NOMO-1 (cell line): ENCODE measurements at regions not wholly inside any gene's neighbourhood (a gene's known extent, or its start where the extent isn't known, plus 50 kb on each side); places are given as distances from the start of the nearest gene placed in this dataset.
A peak's percentile ranks its signal among the peaks of the same experiment; 100 is the strongest.

Experiments used
- DNase-seq, 2 experiments: peaks; one replicate each; lab custom pipeline; 2025; ENCODE audit not compliant: unreplicated experiment in 2 of 2; lab: John Stamatoyannopoulos, UW

DNA sequence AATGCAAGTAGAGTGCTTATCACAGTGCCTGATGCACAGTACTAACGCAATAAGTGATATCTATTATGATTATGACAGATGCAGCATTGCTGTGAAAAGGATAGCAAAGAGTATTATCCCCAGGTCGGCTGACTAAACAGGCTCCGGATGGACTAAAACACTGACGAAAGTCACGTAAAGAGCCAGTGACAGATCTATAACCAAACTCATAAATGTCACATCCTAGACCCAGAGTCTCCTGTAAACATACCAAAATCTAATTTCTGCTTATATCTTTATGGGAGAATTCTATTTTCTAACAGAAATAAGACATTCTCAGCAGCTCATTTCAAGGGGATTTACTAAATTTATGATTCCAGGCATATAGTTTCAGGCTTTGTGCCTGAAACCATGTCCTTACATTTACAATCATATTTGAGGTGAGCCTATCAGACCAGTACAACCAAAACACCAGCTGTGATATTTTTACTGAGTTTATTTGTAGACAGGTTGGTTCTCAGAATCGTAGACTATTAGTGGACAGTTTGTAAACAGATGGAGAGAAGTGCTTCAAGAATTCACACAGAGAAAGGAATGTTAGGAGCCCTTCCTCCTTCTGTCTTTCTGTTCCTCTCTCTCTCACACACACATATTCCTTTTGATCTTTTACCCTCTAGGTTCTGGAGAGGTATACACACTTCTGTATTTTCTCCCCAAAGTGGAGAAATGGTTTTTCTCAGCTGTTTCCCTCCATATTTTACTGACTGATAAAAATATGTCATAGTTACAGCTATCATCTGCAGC lies 52.4 kb upstream of the WDR26 start:
- peak in 1 of 2 experiments; percentile 48 for DNase-seq

DNA sequence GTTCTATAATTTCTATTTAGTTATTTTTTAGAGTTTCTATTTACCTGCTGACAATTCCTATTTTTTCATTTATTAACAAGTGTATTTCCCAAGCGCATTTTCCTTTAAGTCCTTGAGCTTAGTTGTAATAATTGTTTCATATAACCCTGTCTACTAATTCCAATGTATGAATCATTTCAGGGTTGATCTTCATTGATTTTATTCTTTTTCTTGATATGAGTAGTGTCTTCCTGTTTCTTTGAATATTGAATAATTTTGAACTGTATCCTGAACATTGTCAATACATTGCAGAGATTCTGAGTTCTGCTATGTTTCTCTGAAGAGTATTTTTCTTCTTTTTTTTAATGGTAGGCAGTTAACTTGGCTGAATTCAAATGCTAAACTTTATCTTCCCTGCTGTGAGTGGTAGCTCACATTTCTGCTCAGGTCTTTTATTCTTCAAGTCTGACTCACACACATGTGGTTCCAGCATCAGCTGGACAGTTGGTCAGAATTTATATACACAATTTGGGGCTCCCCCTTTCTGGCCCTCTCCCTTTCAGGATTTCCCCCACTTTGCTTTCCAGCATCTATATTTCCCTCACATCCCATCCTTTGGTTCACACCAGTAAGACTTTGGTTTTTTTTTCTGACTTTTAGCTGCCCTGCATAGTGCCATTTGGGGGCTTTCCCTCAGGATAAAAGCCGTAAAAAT lies 54.4 kb upstream of the WDR26 start:
- no peak for DNase-seq

DNA sequence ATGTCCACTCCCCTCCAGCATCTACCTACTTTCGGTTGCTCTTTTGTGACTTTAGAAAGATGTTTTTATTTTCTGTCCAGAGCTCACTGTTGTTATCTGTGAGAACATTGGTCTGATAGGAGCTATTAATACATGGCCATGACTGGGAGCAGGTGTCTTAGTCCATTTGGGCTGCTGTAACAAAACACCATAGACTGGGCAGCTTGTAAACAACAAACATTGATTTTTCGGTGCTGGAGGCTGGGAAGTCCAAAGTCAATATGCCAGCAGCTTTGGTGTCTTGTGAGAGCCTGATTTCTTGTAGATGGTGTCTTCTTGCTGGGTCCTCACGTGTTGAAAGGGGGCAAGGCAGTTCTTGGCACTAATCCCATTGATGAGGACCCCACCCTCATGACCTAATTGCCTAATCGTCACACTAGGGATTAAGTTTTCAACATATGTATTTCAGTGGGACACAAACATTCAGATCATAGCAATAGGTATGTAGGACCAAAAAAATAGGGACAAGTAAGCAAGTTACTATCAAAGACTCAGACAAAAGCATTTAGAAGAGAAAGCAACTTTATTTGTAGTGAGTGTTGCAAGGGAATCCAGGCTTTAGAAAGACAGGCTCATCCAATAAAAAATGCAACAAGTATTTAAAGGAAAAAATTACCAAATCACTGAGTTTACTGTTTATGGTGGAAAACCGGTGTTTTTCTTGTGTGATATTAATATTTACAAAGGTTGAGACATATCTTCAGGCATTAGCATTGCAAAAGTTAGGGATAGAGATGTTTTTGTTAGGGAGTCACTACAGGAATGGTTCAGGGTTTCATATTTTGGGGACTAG lies 55.2 kb upstream of the WDR26 start:
- DNase-seq = no peak

DNA sequence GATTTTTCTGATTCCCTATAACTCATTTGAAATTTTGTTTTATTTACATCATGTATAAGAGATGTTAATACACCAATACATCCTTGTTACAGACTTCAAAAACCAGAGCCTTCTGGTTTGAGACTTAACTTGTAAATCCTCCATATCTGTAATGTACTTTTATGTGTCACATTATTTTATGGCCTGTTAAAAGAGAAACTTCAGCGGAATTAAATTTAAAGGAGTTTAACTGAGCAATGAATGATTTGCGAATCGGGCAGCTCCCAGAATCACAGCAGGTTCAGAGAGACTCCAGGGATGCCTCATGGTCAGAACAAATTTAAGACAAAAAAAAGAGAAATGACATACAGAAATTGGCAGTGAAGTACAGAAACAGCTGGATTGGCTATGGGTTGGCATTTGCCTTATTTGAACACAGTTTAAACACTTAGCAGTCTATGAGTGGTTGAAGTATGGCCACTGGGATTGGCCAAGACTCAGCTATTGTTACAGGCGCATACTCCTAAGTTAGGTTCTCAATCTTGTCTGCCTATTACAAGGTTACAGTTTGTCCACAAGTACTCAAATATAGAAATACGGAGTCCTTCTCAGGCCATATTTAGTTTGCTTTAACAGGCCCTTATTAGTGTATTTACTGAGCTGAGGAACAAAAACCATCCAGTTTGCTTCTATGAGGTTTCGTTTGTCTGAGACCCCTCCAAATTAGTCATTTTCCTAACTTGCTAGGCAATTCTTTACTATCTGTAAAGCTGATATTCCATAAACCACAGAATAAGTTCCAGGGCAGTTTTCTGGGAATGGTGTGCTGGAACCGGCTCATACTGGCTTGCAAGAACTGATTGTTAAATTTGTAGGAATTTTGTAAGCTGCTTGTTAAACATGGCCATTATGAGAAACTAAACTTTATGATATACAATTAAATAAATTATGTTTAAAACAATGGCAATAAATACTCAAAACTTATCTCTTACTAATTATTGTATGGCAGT lies 56.2 kb upstream of the WDR26 start:
- DNase-seq = no peak

DNA sequence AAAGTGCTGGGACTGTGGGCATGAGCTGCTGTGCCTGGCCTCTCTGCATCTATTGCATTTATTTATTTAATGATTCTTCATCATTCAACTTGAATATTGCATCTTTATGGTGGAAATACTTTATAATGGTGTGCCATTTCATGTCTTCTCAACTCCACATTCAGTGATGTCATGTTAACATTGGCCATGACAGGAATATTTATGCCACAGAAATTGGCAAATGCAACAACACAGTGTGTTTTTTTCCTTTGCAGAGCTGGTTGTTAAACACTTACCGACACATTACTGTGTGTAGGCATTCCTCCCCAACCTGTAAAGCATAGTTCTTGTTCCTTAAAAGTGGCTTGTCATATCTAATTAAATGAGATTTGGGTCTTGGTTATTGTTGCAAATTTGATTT lies 57.4 kb upstream of the WDR26 start:
- no peak for DNase-seq

DNA sequence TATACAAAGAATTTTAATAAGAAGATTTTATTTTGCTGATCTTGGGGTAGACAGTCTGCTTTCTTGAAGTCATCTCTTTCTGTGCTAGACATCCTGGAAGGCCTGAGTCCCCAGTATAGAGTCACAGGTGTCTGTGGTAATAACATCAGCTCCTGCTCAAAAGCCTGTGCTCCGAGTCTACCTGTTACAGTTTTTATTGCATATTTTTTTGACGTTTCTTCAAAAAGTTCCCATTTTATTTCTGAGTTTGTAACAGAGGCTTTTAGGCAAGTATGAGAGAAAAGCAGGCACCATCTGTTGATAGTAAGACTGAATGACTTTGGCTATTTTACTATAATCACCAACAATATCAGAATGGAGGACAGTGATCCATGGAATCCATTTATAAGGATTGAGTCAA lies 58.0 kb upstream of the WDR26 start:
- DNase-seq = no peak

DNA sequence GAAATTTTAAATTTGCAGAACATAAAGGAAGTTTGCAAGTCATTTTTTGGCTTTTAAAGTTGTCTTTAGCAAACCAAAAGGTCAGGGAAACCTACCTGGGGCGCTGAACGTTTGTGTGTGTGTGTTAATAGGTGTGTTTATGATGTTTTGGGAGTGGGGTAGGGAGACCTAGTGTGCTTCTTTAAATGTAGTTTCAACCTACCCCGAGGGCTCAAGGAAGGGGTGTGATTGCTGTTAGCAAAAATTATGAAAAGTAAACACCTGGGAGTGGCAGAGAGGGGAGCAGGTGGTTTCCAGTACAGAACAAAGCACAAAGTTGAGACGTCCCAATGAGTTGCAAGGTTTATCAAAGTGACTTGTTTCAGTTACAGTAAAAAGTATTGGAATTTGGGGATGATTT lies 58.7 kb upstream of the WDR26 start:
- no peak for DNase-seq

DNA sequence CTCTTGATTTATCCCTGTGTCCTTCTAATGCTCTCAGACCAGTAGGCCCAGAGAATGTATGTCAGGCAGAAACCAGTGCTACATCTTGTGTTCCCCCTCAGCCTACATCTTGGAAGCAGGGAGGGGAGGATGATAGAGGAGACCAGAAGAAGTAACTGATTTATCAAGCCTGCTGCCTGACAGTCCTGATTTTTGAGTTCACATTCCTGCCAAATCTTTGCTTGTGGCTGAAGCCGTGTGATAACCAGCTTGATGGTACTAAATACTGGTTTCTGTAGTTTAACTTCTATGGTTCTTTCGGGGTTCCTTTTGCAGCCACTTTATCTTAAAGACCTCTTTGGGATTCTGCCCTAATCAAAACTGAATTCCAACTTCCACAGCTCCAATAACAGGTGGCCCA lies 59.7 kb upstream of the WDR26 start:
- DNase-seq = no peak

DNA sequence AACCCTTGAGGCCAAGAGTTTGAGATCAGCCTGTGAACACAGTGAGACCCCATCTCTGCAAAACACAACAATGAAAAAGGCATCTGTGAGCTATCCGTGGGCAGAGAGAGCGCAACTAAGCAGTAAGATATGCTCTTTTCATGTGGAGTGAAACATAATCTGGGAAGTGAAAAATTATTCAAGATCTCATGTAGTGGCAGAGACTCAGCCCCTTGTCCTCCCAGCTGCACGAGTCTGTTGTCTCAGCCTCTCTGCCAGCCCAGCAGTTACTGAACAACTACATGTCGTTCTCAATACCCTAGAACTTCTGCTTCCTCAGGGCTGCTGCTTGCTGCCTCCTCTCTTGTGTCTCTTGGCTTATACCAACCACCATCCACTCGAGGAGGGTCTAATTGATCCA lies 61.3 kb upstream of the WDR26 start:
- no peak for DNase-seq

DNA sequence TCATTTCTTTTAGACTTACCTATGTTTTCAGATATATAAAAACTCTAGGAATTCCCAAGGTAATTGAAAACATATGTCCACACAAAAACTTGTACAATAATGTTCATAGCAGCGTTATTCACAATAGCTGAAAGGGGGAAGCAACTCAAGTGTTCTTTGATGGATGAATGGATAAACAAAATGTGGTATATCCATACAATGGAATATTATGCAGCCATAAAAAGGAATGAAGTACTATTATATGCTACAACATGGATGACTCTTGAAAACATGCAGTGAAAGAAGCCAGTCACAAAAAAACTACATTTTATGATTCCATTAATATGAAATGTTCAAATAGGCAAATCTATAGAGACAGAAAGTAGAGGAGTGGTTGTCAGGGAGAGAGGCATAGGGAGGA lies 62.2 kb upstream of the WDR26 start:
- DNase-seq = no peak

DNA sequence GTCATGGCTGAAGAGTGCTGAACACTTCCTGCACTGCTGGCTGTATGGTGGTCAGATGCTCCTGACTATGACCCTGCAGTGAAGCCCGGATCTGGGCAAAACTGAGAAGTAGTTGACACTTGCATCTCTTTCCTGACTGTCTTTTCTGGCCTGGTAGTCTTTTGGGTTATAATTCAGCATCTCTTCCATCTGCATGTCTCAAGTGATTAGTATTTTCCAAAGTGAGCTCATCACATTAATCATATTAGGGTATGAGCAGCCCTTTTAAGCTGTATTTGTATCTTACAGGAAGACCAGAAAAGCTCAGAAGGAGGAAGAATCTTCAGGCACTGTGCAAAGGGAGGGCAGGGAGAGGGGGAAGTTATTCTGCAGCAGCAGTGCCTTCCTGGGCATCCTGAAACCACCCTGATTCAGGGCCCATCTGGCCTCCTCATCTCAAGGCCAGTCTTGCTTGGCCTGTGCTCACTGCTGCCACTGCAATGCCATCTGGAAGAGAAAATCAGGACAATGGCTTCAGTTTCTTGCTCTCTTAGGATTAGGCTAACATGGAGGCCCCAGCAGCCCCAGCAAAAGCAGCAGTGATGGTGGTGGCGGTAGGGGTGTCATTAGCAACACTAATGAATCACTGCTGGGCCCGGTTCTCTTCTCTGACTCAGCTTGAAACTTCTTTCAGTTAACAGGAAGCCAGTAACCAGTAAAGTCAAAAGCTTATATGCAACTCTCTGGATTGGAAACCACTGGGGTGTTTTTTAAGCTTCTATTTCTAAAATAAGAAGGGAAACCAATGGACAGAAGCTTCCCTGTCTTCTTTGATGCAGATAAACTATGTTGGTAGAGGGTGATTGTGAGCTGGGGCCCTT lies 63.3 kb upstream of the WDR26 start:
- DNase-seq = peak; percentile 82 to 91

DNA sequence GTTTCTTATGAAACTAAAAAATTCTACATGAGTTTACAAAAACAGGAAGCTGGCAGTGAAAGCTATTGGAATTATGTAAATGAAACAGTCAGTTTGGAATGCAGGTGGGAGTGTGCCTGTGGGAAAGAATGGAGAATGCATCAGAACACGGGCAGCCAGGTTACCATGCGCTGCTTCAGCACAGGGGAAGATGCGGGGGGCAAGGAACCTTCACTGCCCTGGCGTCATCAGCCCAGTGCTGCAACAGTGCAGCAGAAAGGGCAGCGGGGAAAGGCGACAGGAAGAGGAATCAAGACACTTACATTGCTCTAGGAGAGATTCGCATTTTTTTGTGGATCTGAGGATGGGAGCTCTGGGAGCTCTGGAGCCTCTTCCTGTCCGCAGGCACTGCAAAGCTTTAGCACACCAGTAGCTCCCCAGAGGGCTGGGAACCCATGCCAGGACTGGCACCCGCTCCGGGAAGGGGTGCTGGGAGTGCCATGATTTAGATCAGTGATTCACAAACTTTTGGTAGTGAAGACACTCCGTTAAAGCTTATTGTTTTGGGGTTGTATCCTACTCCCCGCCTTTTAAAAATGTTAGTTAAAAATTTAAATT lies 64.1 kb upstream of the WDR26 start:
- DNase-seq = no peak

DNA sequence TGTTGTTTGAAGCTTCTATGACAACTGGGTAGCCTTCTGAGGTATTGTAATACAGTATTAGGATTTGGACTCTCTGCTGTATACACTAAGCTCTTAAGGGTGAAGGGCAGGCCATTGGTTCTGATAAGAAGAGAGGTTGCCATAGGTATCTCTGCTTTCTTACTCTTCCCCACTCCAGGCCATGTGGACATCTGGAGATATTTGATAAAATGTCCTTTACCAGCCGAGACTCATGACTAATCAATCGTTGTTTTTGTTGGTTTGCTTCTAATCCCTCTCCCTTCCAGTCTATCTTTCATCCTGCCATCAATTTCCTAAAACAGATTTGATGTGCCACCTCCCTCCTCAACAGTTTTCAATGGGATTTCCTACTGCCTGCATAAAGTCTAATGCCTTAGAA lies 64.6 kb upstream of the WDR26 start:
- DNase-seq = no peak

DNA sequence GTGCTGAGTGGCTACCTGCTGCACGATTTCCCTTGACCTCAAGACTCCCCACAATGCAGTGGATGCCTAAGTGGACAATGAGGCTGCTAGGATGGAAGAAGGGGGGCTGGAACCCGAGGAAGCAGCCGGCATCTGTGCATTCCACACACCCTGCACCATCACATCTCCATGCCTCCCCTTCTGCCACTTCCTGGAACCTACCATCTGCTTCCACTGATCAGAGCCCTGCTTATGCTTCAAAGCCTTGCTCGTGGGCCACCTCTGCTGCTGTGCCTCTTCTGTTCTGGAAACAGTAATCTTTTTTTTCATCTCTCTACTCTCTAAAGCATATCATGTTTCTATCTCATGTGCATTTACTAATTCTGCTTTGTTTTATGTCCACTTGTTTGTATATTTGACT lies 66.2 kb upstream of the WDR26 start:
- no peak for DNase-seq

DNA sequence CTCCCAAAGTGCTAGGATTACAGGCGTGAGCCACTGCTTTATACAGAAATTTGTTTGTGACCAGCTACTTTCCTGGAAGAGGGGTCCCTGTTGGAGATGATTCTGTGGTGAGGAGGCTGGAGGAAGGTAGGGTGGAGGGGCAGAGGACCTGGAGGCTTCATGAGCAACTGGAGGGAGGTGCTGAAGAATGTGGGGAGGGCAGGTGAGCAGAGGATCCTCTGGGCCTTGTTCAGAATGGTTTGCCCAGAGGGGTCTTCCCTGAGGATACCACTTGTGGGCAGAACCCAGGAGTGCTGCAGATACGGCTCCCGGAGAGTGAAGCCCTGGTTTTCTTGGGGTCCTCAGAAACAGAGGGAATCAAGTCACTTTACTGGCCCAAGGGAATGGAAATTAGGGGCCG lies 67.2 kb upstream of the WDR26 start:
- DNase-seq = no peak

DNA sequence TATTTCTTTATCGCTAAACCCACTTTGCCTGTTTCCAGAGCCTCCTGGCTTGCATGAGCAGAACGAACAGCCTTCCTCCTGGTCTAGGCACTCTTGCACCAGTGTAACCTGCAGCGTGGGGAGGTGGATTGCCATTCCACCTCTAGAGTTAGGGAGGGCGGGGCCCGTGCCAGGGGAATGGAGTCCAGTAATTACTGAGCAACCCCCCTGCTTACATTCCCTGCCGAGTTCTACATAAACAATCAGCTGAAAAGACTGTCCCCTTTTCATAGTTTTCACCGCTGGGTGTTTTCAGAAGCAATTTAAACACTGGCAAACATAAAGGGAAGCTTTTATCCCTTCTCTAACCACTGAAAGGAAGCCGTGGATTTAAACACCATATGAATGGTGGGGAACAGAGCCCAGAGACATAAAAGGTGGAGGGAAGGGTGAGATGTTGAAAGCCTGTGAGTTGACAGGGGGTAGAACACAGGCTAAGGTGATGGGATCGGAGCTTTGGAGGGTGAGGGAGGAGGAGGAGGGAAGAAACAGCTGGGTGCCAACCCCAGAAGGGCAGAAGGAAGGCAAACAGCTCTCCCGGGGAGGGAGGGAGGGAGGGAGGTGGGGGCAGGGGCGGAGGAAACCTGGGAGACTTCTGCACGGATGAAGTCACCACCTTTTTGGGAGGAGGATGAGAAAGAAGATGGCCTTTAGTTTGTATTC lies 68.0 kb upstream of the WDR26 start:
- DNase-seq = peak; percentile 9 to 14

DNA sequence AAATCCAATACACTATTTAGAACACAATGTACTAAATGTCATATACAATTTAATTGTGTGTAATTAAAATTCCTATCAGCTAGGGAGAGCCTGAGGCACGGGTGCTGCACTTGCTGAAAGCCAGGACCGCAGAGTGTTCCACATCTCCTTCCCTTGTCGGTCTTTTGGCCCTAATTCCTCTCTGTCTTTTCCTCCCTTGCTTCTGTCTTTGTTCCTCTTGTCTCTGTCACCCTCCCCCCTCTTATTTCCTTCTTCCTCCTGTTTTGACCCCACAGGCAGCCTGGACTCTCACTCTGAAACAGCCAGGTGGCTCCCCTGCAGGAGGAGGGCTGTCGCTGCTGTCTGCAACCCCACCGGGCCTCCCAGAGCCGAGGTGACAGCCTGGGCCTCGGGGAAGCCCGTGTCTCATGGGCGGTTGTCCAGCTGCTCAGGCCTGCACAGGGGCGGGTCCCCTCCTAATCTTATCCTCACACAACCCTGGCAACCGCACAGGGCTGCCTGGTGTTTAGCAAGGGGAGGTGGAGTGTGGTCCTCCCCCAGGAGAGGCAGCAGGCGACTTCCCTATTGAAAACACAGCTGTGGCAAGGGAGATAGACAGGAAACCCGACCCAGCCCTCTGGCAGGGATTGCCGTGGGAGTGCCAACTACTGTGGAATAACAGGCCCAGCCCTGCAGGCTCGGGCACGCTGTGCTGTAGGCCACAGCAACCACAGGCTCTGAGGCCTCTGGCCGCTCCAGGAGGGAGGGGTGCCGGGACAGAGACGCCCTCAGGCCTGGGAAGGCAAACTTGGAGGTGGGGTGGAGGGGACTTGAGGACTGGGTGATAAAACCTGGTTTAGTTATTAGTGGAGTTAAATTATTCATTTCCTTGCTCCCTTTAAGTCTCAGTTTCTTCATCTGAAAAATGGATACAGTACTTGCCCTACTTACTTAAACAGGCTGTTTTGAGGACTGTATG lies 68.8 kb upstream of the WDR26 start:
- peak; percentile 89 to 90 for DNase-seq
